A204.1 (cell line): ENCODE measurements at regions not wholly inside any gene's neighbourhood (a gene's known extent, or its start where the extent isn't known, plus 50 kb on each side); places are given as distances from the start of the nearest gene placed in this dataset.

Experiments
- FAIRE-seq: peaks from 2 replicates; lab custom pipeline; 2012; peaks lifted over from hg19 to GRCh38; lab: Jason Lieb, UNC

DNA sequence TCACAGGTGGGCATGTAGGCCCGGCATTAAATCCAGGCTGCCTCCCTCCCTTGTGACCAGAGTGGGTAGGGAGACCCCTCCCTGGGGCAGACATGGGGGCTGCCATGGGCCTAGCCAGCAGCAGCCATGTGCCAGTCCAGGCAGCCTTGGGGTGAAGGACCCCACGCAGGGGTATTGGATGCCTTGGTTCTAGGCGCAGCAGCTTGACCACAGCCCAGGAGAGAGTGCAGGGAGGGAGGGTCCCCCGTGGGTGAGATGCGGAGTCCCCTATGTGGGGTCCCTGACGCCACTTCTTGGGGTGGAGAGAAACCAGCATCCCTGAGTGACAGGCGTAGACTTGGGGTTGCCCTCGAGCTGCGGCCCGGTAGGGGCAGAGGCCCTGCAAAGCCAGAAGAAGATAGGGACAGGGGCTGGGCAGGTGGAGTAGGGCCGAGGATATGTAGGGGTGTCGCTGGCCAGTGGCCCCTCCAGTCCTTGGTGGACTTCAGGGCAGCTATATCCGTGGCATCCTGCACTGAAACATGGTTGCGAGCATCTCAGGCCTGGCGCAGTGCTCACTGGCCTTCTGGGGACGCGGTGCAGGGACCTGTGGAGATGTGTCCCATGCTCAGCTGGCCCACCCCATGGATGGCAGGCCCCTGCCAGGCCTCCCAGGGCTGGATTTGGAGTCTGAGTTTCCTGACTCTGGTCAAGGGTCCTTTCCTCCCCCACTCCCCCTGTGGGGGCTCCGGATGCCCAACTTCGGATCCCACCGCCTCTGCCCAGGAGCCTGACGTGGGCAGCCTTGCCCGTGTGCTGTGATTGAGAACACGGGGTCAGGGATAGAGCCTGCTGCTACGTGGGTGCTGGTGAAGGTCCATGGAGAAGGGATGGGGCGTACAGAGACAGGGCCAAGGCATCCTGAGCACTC, 1179.8 kb downstream of the BRD1 start:
- FAIRE-seq = no peak

DNA sequence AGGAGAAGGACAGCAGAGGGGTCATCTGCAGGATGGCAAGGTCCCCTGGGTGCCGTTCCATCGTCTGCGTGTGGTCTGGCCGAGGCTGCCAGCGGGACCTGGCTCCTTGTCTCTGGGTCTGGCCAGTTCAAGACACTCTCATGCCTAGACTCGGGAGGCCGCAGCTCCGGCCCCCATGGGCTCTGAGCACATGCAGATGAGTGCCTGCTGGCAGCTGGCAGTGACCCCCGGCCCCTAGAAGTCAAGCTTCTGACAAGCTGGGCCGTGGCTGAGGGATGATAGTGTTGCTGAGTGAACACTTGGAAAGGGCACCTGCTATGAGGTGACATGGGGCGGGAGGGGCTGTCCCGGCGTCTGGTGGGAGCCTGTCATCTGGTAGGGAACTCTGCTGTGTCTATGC, 1180.6 kb downstream of the BRD1 start:
- FAIRE-seq = no peak

GRCh38 chr22:48646216-48646925, 1181.3 kb downstream of the BRD1 start:
- FAIRE-seq = no peak

- no peak for FAIRE-seq
Measured at GRCh38 chr22:48645766-48646165, 1181.9 kb downstream of the BRD1 start.

DNA sequence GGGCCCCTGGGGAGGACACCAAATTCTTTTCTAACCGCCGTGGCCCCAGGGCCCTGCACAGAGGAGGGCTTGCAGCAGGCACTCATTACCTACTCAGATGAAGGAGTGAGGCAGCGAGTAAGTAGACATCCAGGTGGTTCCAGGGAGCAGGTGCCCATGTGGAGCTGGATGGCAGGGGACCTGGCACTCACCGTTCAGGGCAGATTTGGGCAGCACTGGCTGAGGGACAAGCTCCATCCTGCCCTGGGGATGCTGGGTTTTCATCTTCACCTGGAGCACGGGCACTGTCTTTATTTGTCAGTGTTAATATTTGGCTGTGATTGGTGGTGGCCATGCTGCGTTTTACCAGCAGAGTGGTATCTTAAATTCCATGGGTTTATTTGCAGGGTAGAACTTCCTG, 1182.7 kb downstream of the BRD1 start:
- FAIRE-seq = no peak

DNA sequence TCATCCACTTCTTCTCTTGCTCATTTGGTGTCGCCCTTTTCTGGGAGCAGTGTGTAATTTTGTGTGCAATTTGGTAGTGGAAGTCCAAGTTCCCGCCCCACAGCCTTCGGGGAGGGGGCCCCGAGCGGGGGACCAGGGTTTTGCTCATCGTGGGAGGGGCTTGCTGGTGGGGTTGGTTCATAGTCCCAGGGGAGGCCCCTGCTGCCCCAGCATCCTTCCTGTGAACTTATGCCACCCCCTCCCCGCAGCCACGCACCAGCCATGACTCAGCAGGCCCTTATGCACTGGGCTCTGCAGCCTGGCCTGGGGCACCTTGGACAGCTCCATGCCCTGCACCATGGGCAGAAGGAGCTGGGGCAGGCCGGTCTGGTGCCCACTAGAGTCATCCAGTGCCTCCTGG, 1183.6 kb downstream of the BRD1 start:
- no peak for FAIRE-seq

DNA sequence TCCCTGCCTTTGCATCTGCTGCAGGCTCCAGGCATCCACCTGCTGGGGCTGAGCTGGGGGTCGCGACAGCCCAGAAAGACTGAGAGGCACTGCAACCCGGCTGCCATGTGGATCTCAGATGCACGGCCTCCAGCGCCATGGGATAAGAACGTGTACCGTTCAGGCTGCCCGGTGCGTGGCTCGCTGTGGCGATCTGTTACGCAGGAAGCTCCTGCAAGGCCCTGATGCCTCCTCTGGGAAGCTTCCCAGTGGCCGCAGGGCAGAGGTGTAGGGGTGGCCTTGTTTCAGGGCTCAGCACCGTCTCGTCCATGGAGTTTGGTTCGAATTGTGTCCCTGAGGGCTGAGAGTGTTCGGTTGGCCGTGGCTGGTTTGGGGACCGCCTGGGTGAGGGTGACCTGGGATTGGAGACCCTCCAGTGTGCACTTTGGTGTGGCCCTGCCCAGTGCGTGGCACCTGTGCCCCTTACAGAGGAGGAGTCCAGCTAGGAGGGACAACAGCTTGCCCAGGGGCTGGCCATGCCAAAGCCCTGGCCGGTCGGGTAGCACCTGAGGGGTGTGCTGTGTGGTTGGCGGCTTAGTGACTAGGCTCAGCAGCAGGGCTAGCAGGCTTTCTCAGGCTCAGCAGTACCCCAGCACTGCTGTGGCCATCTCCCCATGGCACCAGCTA, 1184.5 kb downstream of the BRD1 start:
- FAIRE-seq = no peak

DNA sequence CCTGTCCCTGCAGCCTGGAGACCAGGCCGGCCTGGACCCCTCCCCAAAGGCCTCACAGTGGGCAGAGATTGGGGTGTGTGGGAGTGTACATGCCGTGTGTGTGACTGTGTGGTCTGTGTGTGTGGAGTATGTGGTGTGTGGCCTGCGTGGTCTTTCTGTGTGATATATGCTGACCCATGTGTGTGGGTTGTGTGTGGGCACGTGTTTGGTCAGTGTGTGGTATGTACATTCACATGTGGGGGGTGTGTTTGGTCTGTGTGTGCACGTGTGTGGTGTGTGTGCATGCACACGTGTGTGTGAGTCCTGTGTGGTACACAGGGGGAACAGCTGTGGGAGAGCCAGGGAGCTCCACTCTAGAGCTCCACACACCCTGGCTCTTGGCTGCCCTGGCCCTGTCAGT, 1185.1 kb downstream of the BRD1 start:
- no peak for FAIRE-seq

GRCh38 chr22:48641906-48642475, 1185.7 kb downstream of the BRD1 start:
- no peak for FAIRE-seq

- FAIRE-seq = no peak
Measured at GRCh38 chr22:48640890-48641841, 1186.5 kb downstream of the BRD1 start.

- no peak for FAIRE-seq
Measured at GRCh38 chr22:48639896-48640748, 1187.6 kb downstream of the BRD1 start.

DNA sequence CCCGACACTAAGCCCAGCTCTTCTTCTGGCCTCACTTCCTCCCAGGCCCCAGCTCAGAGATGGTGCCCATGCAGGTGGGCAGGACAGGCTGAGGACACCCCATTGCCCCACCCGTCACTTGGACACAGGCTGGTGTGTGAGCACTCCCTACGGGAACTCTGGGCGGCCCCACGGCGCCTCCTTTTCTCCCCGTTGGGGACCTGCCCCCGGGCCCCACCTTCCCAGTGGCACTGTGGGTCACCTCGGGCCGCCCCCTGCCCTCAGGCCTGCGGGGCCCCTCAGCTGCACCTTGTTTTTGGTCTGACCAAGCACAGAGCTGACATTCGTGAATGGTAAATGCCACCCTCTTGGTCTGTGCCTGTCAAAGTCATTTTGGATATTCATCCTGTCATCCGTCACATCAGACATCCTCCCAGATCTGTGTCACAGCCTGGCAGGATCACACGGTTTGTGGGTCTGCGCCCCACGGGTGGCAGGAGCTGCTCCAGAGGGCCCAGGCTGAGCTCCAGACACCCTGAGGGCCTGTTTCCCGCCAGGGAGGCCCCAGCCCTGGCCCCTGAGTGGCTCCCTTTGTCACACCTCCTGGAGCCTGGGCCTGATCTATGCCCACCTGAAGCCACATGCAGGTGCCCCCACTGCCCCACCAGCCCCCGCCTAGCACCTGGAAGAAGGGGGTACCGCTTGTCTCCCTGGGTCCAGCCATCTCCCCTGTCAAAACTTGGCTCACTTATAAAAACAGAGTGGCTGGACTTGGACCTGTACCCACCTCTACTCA, 1188.5 kb downstream of the BRD1 start:
- no peak for FAIRE-seq

DNA sequence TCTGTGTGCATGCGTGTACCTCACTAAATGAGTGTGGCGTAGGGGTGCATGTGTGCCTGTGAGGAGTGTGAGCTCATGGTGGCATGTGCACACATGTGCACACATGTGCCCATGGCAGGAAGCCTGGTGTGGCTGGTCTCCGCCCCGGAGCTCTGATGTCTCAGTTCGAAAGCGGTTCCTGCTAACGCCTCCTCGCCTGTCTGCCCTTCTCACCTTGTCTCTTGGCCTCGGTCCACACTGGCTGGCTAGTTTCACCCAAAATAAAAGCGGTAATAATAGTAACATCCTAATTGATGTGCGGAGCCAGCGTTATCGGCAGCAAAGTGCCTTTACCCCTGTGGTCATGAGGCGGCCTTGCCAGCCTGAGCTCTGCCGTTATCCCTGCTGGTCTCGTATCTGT, 1190.4 kb downstream of the BRD1 start:
- no peak for FAIRE-seq

- FAIRE-seq = no peak
Measured at GRCh38 chr22:48636746-48637145, 1190.9 kb downstream of the BRD1 start.

DNA sequence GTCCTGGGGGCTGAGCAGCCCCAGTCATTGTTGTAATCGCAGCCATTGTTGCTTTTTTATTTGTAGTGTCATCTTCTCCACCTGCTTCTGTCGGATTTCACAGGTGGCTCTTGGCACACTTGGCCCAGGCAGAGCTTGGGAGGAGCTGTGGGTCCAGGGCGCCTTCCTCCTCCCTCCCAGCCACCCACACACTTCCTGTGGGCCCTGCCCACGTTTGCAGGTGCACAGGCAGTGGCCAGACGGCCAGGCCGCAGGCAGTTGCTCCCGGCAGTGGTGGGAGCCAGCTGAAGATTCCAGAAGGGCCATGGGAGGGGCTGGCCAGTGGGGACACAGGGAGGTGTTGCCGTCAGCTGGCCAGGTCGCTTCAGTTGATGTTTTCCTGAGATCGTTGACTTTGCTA, 1191.9 kb downstream of the BRD1 start:
- FAIRE-seq = no peak

GRCh38 chr22:48635031-48635430, 1192.6 kb downstream of the BRD1 start:
- FAIRE-seq = no peak

DNA sequence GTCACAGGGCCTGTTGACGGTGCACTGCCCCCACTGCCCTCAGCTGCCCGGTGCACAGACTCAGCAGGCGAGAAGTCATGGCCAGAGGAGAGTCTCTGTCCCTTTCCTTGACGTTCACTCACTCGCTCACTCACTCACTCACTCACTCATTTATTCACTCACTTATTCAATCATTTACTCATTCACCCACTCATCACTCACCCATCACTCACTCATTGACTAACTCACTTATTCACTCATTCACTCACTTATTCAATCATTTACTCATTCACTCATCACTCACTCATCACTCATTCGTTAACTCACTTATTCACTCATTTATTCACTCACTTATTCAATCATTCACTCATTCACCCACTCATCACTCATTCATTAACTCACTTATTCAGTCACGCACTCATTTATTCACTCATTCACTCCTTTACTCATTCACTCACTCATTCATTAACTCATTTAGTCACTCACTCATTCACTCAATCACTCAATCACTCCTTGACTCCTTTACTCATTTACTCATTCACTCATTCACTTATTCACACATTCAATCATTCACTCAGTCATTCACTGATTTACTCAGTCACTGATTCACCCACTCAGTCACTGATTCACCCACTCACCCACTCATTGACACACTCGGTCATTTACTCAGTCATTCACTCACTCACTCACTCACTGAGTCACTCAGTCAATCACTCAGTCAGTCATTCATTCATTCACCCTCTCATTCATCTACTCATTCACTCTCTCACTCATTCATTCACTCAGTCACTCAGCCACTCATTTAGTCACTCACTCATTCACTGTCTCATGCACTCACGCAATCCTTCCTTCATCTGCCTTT, 1193.5 kb downstream of the BRD1 start:
- FAIRE-seq = no peak

DNA sequence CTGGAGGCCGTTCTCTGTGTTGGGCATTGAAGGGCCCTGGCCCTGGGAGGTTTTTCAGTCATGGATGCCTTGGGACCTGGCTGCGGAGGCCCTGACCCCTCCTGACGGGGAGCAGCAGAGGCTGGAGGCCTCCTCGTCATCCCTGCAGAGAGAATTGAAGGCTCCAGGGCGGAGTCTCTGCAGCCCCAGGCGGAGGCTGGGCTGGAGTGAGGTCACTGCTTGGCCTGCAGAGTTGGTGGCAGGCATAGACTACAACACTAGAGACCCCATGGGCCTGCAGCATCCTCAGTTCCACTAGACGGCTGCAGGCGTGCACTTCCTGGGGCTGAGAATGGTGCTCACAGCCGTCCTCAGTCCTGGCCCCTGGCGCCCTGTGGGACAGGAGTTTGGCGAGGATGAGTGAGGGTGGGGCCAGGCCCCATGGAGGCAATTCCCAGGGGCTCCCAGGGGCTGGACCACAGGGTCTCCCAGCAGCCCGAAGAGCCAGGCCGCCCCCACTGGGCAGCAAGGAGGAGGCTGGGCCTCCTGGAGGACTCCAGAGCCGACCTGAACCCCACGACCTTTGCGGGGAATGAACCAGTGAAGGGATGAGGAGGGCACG, 1194.9 kb downstream of the BRD1 start:
- no peak for FAIRE-seq
